PC-9 (cell line): ENCODE measurements at regions not wholly inside any gene's neighbourhood (a gene's known extent, or its start where the extent isn't known, plus 50 kb on each side); places are given as distances from the start of the nearest gene placed in this dataset.

Experiments used
- CTCF ChIP-seq: fragments of 200-600 bp; sonication (generic); conservative IDR thresholded peaks from 2 replicates; pipeline ENCODE4 v1.6.1; 2017; ENCODE audit warnings: mixed run types, antibody characterized with exemption, mild to moderate bottlenecking, moderate library complexity
- EZH2 ChIP-seq: fragments of 200-600 bp; sonication (generic); IDR thresholded peaks from 2 replicates; pipeline ENCODE4 v1.8.0; 2017; ENCODE audit warnings: antibody characterized with exemption, low read depth

DNA sequence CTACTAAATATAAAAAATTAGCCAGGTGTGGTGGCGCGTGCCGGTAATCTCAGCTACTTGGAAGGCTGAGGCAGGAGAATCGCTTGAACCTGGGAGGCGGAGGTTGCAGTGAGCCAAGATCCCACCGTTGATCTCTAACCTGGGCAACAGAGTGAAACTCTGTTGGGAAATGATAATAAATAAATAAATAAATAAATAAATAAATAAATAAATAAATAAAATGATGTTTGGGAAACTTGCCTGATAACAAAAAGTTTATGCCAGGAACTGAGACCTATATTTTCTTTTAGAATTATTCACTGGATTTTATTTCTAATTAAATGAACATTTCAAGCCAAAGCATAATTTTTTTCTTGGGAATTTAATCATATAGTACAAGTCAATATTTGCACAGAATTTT, 189.3 kb upstream of the CTNND2 start:
- TF ChIP-seq EZH2 (no peak), CTCF (no peak)
